ENCODE measurements at regions not wholly inside any gene's neighbourhood (a gene's known extent, or its start where the extent isn't known, plus 50 kb on each side); places are given as distances from the start of the nearest gene placed in this dataset.
A peak's percentile ranks its signal among the peaks of the same experiment; 100 is the strongest.
"Not testable (repeated sequence)": the region's sequence is repeated elsewhere in the genome, so short reads cannot be mapped to it uniquely, and the experiment has no call there.

GRCh38 chr14:47935332-47935731 is 259.9 kb upstream of the MDGA2 start:
- TF ChIP-seq CTCF (IDR thresholded peaks at IDR 0.05; ENCODE audit: insufficient read depth, missing control alignments): no peak
- no peak for DNase-seq (ENCODE audit: insufficient read length, low spot score)
- FAIRE-seq: no peak

DNA sequence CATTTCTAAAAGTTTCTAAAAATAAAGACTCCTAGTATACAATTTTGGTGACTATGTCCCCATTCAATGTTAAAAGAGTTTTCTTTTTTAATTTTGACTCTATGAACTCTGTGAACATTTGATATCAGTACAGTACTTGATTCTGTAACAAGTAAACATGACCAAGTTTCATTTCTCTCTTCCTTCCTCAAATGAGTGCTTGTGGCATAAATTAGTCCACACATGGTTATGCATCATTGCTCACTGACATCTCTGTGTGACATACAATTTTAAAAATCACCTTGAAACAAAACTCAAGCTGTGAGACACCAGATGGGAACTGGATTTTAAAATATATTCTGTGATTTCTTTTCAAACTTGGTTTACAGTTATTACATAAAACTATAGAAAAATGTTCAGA is 253.9 kb upstream of the MDGA2 start:
- DNase-seq (ENCODE audit: insufficient read length, low spot score): no peak
- FAIRE-seq: no peak
- TF ChIP-seq CTCF (IDR thresholded peaks at IDR 0.05; ENCODE audit: insufficient read depth, missing control alignments): no peak

GRCh38 chr14:47921133-47921532 is 245.7 kb upstream of the MDGA2 start:
- no peak for FAIRE-seq
- no peak for DNase-seq (ENCODE audit: insufficient read length, low spot score)
- TF ChIP-seq CTCF (IDR thresholded peaks at IDR 0.05; ENCODE audit: insufficient read depth, missing control alignments): no peak

DNA sequence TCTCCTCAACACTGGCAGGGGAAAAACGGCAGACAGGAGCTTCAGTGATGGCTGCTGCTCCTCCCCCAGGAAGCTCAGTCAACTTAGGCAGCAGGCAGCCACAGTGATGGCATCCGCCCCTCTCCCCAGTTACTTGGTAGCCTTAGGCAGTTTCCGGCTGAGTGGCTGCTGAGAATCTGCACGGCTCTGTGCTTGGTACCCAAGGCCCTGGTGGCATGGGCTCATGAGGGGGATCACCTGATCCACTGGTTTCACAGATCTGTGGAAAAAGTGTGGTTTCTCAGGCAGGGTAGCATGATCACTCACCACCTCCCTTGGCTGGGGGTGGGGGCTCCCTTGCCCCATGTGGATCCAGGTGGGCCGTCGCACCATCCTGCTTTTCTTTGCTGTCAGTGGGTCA is 244.6 kb upstream of the MDGA2 start:
- DNase-seq (ENCODE audit: insufficient read length, low spot score) (no peak), FAIRE-seq (no peak)
- no peak for TF ChIP-seq CTCF (IDR thresholded peaks at IDR 0.05; ENCODE audit: insufficient read depth, missing control alignments)

GRCh38 chr14:47919334-47919846 is 244.0 kb upstream of the MDGA2 start:
- DNase-seq (ENCODE audit: insufficient read length, low spot score) (no peak), FAIRE-seq (no peak)
- no peak for TF ChIP-seq CTCF (IDR thresholded peaks at IDR 0.05; ENCODE audit: insufficient read depth, missing control alignments)

DNA sequence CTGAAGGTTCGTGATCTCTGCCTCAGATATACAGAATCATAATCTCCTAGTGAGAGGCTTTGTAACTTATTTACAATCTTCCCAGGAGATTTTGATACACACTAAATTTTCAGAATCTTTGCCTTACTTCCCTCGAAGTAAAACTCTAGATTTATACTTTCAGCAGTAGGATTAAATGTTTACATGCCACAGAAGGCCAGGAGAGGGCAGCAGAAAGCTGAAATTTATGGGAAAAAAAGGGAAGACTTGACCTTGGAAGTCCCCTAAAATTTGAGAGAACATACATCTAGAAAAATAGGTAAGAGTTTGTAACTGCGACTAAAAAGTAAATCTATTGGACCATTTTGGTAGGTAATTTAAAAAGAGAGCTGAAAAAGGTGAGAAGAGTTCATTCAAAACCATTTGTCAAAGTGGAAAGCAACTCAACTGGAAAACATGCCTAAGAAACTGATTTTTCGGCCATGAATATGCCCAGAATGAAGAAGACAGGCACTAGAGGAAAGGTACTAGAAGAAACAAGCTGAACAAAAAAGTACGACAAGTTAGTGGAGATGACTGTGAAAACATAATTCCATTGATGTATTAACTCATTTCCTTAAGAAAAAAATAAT is 242.0 kb upstream of the MDGA2 start:
- peak; percentile 76 for TF ChIP-seq CTCF (IDR thresholded peaks at IDR 0.05; ENCODE audit: insufficient read depth, missing control alignments)
- DNase-seq (ENCODE audit: insufficient read length, low spot score): no peak
- FAIRE-seq: peak; percentile 89

DNA sequence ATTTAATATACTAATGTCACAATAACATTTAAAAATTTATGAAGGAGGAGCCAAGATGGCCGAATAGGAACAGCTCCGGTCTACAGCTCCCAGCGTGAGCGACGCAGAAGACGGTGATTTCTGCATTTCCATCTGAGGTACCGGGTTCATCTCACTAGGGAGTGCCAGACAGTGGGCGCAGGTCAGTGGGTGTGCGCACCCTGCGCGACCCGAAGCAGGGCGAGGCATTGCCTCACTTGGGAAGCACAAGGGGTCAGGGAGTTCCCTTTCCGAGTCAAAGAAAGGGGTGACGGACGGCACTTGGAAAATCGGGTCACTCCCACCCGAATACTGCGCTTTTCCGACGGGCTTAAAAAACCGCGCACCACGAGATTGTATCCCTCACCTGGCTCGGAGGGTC is 225.7 kb upstream of the MDGA2 start:
- not testable (repeated sequence) for FAIRE-seq; DNase-seq (ENCODE audit: insufficient read length, low spot score)

GRCh38 chr14:47899685-47900084 is 224.3 kb upstream of the MDGA2 start:
- TF ChIP-seq CTCF (IDR thresholded peaks at IDR 0.05; ENCODE audit: insufficient read depth, missing control alignments): no peak
- no peak for DNase-seq (ENCODE audit: insufficient read length, low spot score)
- no peak for FAIRE-seq
